GM19328 (cell line): ENCODE measurements at regions not wholly inside any gene's neighbourhood (a gene's known extent, or its start where the extent isn't known, plus 50 kb on each side); places are given as distances from the start of the nearest gene placed in this dataset.

Experiments used
- ATAC-seq: cut with Tn5 transposase; IDR thresholded peaks from one replicate; pipeline ENCODE4 v1.9.1; 2021; ENCODE audit warnings: mild to moderate bottlenecking, moderate library complexity; ENCODE audit not compliant: unreplicated experiment

GRCh38 chr1:172753964-172754363 is 95.1 kb downstream of the FASLG start:
- ATAC-seq = no peak

GRCh38 chr1:172754609-172755008 is 95.7 kb downstream of the FASLG start:
- no peak for ATAC-seq

- ATAC-seq = no peak
These were observed 96.2 kb downstream of the FASLG start for GRCh38 chr1:172755099-172755498.

- ATAC-seq = no peak
These were observed 97.1 kb downstream of the FASLG start for GRCh38 chr1:172756024-172756423.

GRCh38 chr1:172758259-172758658 is 99.4 kb downstream of the FASLG start:
- no peak for ATAC-seq

GRCh38 chr1:172760121-172760520 is 101.2 kb downstream of the FASLG start:
- no peak for ATAC-seq

GRCh38 chr1:172761581-172762486 is 102.9 kb downstream of the FASLG start:
- ATAC-seq = no peak

- no peak for ATAC-seq
These were observed 104.2 kb downstream of the FASLG start for GRCh38 chr1:172763057-172763456.

GRCh38 chr1:172764378-172764777 is 105.5 kb downstream of the FASLG start:
- no peak for ATAC-seq

GRCh38 chr1:172766462-172766861 is 107.6 kb downstream of the FASLG start:
- no peak for ATAC-seq

- no peak for ATAC-seq
These were observed 111.2 kb downstream of the FASLG start for GRCh38 chr1:172770071-172770470.

- no peak for ATAC-seq
These were observed 115.7 kb downstream of the FASLG start for GRCh38 chr1:172774561-172774960.

- no peak for ATAC-seq
These were observed 116.7 kb downstream of the FASLG start for GRCh38 chr1:172775606-172776005.

- ATAC-seq = no peak
These were observed 117.2 kb downstream of the FASLG start for GRCh38 chr1:172776071-172776470.

- ATAC-seq = no peak
These were observed 118.9 kb downstream of the FASLG start for GRCh38 chr1:172777767-172778166.

- ATAC-seq = no peak
These were observed 119.9 kb downstream of the FASLG start for GRCh38 chr1:172778456-172779455.

- ATAC-seq = no peak
These were observed 120.6 kb downstream of the FASLG start for GRCh38 chr1:172779491-172779890.

- no peak for ATAC-seq
These were observed 122.7 kb downstream of the FASLG start for GRCh38 chr1:172781513-172782140.

- no peak for ATAC-seq
These were observed 130.9 kb downstream of the FASLG start for GRCh38 chr1:172789840-172790239.

- no peak for ATAC-seq
These were observed 131.3 kb downstream of the FASLG start for GRCh38 chr1:172790245-172790644.

- ATAC-seq = no peak
These were observed 134.9 kb downstream of the FASLG start for GRCh38 chr1:172793823-172794222.
